ENCODE measurements at regions not wholly inside any gene's neighbourhood (a gene's known extent, or its start where the extent isn't known, plus 50 kb on each side); places are given as distances from the start of the nearest gene placed in this dataset.

DNA sequence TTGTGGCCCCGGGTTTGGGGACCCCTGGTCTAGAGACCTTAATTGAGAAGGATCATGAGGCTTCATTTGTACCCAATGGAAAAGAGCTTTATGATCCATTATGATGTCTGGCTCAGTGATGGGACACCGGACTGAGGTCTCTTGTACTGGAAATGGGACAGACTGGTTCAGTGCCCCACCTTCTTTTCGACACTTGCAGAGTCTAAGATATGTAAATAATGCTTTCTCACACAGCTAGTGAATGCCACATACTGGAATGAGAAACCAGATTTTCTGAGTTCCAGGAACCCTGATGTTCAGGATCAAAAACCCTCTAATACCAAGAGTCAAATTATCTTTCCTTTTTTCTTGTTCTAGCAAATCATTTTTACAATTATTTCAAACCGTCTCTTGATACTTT is 116.3 kb upstream of the ARPP21 start:
- no peaks in the 10 kb centered on the region for H3K9me3 ChIP-seq (ENCODE audit: control insufficient read depth in 2 of 2, low read length in 2 of 2)
- Mint-ChIP-seq H3K27me3 (no peaks in the 10 kb centered on the region), H3K4me3 (no peak overlapping the region), H3K9me3 (peaks cover 0 to 9% (median 3%) of the 10 kb centered on the region in 7 donors), H3K27ac (no peak overlapping the region), H3K36me3 (no peaks in the 10 kb centered on the region), H3K4me1 (no peaks in the 10 kb centered on the region)
- H3K4me1 ChIP-seq (ENCODE audit: control insufficient read depth, insufficient read depth, low read length, poor library complexity, severe bottlenecking) = no peaks in the 10 kb centered on the region
- ATAC-seq (ENCODE audit: low read depth in 2 of 2) (no peak), DNase-seq (no peak)
- H3K36me3 ChIP-seq (ENCODE audit: control insufficient read depth, insufficient read depth, low read length) = no peaks in the 10 kb centered on the region
- H3K27me3 ChIP-seq (ENCODE audit: control insufficient read depth, insufficient read depth, low read length) = no peaks in the 10 kb centered on the region
- H3K4me3 ChIP-seq (ENCODE audit: low read depth, low read length) = no peak overlapping the region
- H3K27ac ChIP-seq (ENCODE audit: insufficient read depth, low read length, poor library complexity, severe bottlenecking) = no peak overlapping the region

DNA sequence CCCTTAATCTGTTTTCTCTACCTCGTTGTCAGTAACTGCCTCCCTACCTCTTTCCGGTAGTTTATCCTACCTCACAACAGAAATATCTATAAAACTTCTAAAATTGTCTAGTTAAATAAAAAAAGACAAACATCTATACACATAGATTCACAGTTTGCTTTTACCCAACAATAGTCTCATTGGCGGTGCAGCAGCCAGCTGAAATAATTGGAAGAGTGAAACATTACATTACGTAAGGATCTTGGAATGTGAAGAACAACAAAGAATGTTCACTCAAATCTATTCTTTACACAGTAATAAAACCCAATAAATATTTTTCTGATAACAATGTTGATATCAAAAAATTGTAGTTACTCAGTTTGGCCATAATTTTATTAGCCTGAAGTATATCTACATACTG is 115.5 kb upstream of the ARPP21 start:
- Mint-ChIP-seq H3K27ac (no peak overlapping the region), H3K9me3 (peaks cover 0 to 11% (median 3%) of the 10 kb centered on the region in 7 donors), H3K27me3 (no peaks in the 10 kb centered on the region), H3K36me3 (no peaks in the 10 kb centered on the region), H3K4me3 (no peak overlapping the region), H3K4me1 (no peaks in the 10 kb centered on the region)
- DNase-seq (no peak), ATAC-seq (ENCODE audit: low read depth in 2 of 2) (no peak)
- no peaks in the 10 kb centered on the region for H3K4me1 ChIP-seq (ENCODE audit: control insufficient read depth, insufficient read depth, low read length, poor library complexity, severe bottlenecking)
- H3K4me3 ChIP-seq (ENCODE audit: low read depth, low read length) = no peak overlapping the region
- H3K9me3 ChIP-seq (ENCODE audit: control insufficient read depth in 2 of 2, low read length in 2 of 2) = no peaks in the 10 kb centered on the region
- H3K36me3 ChIP-seq (ENCODE audit: control insufficient read depth, insufficient read depth, low read length) = no peaks in the 10 kb centered on the region
- no peaks in the 10 kb centered on the region for H3K27me3 ChIP-seq (ENCODE audit: control insufficient read depth, insufficient read depth, low read length)
- H3K27ac ChIP-seq (ENCODE audit: insufficient read depth, low read length, poor library complexity, severe bottlenecking) = no peak overlapping the region

DNA sequence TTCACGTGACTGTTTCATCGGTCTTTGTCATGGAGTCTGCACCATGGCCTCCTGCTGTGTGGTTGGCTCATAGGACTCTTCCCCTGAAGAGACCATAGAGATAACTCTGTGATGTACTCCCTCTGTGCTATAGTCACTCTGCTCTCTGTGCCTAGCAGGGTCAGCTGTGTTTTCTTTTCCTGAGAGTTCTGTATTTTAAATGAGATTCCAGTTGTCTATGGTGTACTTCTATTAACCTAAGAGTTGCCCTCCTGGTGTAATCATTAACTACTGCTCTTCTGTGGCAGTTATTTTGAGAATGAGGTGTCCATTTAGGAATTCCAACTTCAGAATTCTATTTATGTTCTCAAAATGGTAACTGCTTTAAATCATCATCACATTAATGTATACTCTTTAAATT is 114.5 kb upstream of the ARPP21 start:
- Histone ChIP-seq H3K36me3 (ENCODE audit: control insufficient read depth, insufficient read depth, low read length) (no peaks in the 10 kb centered on the region), H3K4me1 (ENCODE audit: control insufficient read depth, insufficient read depth, low read length, poor library complexity, severe bottlenecking) (no peaks in the 10 kb centered on the region), H3K27me3 (ENCODE audit: control insufficient read depth, insufficient read depth, low read length) (no peaks in the 10 kb centered on the region), H3K27ac (ENCODE audit: insufficient read depth, low read length, poor library complexity, severe bottlenecking) (no peak overlapping the region), H3K4me3 (ENCODE audit: low read depth, low read length) (no peak overlapping the region), H3K9me3 (ENCODE audit: control insufficient read depth in 2 of 2, low read length in 2 of 2) (no peaks in the 10 kb centered on the region)
- Mint-ChIP-seq H3K4me1 (no peaks in the 10 kb centered on the region), H3K4me3 (no peak overlapping the region), H3K27me3 (no peaks in the 10 kb centered on the region), H3K27ac (no peak overlapping the region), H3K9me3 (peaks cover 0 to 13% (median 3%) of the 10 kb centered on the region in 7 donors), H3K36me3 (no peaks in the 10 kb centered on the region)
- ATAC-seq (ENCODE audit: low read depth in 2 of 2) (no peak), DNase-seq (no peak)

DNA sequence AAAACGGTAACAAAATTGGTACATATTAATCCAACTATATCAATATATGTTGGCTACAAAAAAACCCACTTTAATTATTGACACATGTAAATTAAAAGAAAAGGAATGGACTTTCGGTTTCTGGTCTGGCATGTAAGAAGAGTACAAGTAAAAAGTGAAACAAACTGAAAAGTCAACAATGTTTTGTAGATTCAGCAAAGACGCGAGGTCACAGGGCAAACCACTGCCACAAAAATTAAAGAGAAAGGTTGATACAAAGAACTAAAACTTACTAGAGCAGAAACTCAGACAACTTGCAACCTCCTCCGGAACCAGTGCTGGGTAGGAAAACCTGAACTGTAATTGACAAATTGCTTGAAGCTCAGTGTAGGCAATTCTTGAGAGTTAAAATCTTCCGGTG is 110.6 kb upstream of the ARPP21 start:
- H3K27ac ChIP-seq (ENCODE audit: insufficient read depth, low read length, poor library complexity, severe bottlenecking) = no peak overlapping the region
- Mint-ChIP-seq H3K9me3 (peaks cover 0 to 13% (median 2%) of the 10 kb centered on the region in 7 donors), H3K4me1 (no peaks in the 10 kb centered on the region), H3K27ac (no peak overlapping the region), H3K36me3 (no peaks in the 10 kb centered on the region), H3K4me3 (no peak overlapping the region), H3K27me3 (no peaks in the 10 kb centered on the region)
- no peak for ATAC-seq (ENCODE audit: low read depth in 2 of 2)
- no peaks in the 10 kb centered on the region for H3K36me3 ChIP-seq (ENCODE audit: control insufficient read depth, insufficient read depth, low read length)
- H3K9me3 ChIP-seq (ENCODE audit: control insufficient read depth in 2 of 2, low read length in 2 of 2) = no peaks in the 10 kb centered on the region
- H3K27me3 ChIP-seq (ENCODE audit: control insufficient read depth, insufficient read depth, low read length) = no peaks in the 10 kb centered on the region
- no peak overlapping the region for H3K4me3 ChIP-seq (ENCODE audit: low read depth, low read length)
- no peak for DNase-seq
- H3K4me1 ChIP-seq (ENCODE audit: control insufficient read depth, insufficient read depth, low read length, poor library complexity, severe bottlenecking) = no peaks in the 10 kb centered on the region

DNA sequence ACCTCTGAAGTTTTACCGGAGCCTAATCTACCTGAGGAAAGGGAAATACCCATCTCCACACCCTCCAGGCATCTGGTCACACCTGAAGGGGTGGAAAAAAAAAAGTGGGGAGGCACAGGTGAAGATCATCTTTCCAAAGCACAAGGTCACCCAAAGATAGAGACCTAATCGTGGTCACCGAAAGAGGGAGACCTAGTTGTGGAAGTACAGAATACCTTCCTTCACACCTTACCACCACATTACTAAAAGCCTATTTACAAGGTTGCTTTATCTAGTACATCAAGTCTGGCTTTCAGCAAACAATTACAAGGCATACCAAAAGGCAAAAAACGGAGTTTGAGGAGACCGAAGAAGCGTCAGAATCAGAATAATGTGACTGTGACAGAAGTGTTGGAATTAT is 110.0 kb upstream of the ARPP21 start:
- no peaks in the 10 kb centered on the region for H3K36me3 Mint-ChIP-seq
- no peak for DNase-seq
- no peak overlapping the region for H3K4me3 Mint-ChIP-seq
- Histone ChIP-seq H3K36me3 (ENCODE audit: control insufficient read depth, insufficient read depth, low read length) (no peaks in the 10 kb centered on the region), H3K4me1 (ENCODE audit: control insufficient read depth, insufficient read depth, low read length, poor library complexity, severe bottlenecking) (no peaks in the 10 kb centered on the region), H3K27ac (ENCODE audit: insufficient read depth, low read length, poor library complexity, severe bottlenecking) (no peak overlapping the region), H3K9me3 (ENCODE audit: control insufficient read depth in 2 of 2, low read length in 2 of 2) (no peaks in the 10 kb centered on the region), H3K4me3 (ENCODE audit: low read depth, low read length) (no peak overlapping the region), H3K27me3 (ENCODE audit: control insufficient read depth, insufficient read depth, low read length) (no peaks in the 10 kb centered on the region)
- no peaks in the 10 kb centered on the region for H3K4me1 Mint-ChIP-seq
- peaks cover 0 to 13% (median 2%) of the 10 kb centered on the region in 7 donors for H3K9me3 Mint-ChIP-seq
- H3K27me3 Mint-ChIP-seq = no peaks in the 10 kb centered on the region
- no peak for ATAC-seq (ENCODE audit: low read depth in 2 of 2)
- no peak overlapping the region for H3K27ac Mint-ChIP-seq

DNA sequence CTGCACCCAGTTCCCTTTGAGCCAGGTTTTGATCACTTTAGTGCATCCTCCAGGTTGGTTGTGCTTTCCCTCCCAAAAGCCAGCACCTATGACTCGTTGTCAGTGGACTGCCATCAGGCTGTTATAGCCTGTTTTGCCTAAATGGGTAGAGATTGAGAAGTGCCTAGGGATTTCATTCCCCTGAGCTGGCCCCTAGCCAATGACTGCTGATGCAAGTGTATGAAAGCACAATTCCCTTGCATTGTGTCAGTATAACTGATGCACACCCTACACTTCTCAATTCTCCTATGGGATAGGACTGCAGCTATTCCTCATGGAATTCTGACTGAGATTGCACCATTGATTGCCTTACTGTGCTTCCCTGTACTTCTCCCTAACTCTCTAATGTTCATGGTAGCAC is 102.1 kb upstream of the ARPP21 start:
- Mint-ChIP-seq H3K36me3 (no peaks in the 10 kb centered on the region), H3K9me3 (peaks cover 1 to 10% (median 5%) of the 10 kb centered on the region in 7 donors), H3K27ac (no peak overlapping the region)

DNA sequence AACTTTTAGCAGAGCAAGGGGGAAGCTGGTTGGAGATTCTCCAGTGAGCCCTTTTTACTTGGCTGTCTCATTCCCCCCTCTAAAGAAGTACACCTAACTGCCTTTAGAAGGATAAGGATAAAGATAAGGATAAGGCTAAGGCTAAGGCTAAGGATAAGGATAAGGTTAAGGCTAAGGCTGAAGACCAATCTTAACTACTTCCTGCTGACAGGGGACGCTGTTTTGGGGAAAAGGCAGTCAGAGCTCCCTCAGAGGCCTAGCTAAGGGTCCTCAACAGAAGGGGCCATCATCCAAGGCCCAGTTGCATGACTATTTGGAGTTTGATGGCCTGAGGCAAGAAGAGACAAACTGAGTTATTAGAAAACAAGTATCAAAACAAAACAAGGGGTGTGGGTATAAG is 94.3 kb upstream of the ARPP21 start:
- no peak overlapping the region for H3K27ac Mint-ChIP-seq
- Histone ChIP-seq H3K4me1 (ENCODE audit: control insufficient read depth, insufficient read depth, low read length, poor library complexity, severe bottlenecking) (no peaks in the 10 kb centered on the region), H3K27me3 (ENCODE audit: control insufficient read depth, insufficient read depth, low read length) (no peaks in the 10 kb centered on the region), H3K36me3 (ENCODE audit: control insufficient read depth, insufficient read depth, low read length) (no peaks in the 10 kb centered on the region), H3K4me3 (ENCODE audit: low read depth, low read length) (no peak overlapping the region), H3K9me3 (ENCODE audit: control insufficient read depth in 2 of 2, low read length in 2 of 2) (peaks cover 0 to 3% of the 10 kb centered on the region in 2 experiments), H3K27ac (ENCODE audit: insufficient read depth, low read length, poor library complexity, severe bottlenecking) (no peak overlapping the region)
- no peak overlapping the region for H3K4me3 Mint-ChIP-seq
- no peaks in the 10 kb centered on the region for H3K4me1 Mint-ChIP-seq
- ATAC-seq (ENCODE audit: low read depth in 2 of 2) (no peak), DNase-seq (no peak)
- no peaks in the 10 kb centered on the region for H3K27me3 Mint-ChIP-seq
- peaks cover 0 to 16% (median 3%) of the 10 kb centered on the region in 7 donors for H3K9me3 Mint-ChIP-seq
- no peaks in the 10 kb centered on the region for H3K36me3 Mint-ChIP-seq

More for the DNA sequence above, 102.1 kb upstream of the ARPP21 start:
- no peaks in the 10 kb centered on the region for H3K36me3 ChIP-seq (ENCODE audit: control insufficient read depth, insufficient read depth, low read length)
- Mint-ChIP-seq H3K27me3 (no peaks in the 10 kb centered on the region), H3K4me1 (no peaks in the 10 kb centered on the region), H3K4me3 (no peak overlapping the region)
- no peaks in the 10 kb centered on the region for H3K27me3 ChIP-seq (ENCODE audit: control insufficient read depth, insufficient read depth, low read length)
- no peak overlapping the region for H3K4me3 ChIP-seq (ENCODE audit: low read depth, low read length)
- no peaks in the 10 kb centered on the region for H3K9me3 ChIP-seq (ENCODE audit: control insufficient read depth in 2 of 2, low read length in 2 of 2)
- no peak for DNase-seq
- no peak for ATAC-seq (ENCODE audit: low read depth in 2 of 2)
- H3K4me1 ChIP-seq (ENCODE audit: control insufficient read depth, insufficient read depth, low read length, poor library complexity, severe bottlenecking) = no peaks in the 10 kb centered on the region
- H3K27ac ChIP-seq (ENCODE audit: insufficient read depth, low read length, poor library complexity, severe bottlenecking) = no peak overlapping the region

DNA sequence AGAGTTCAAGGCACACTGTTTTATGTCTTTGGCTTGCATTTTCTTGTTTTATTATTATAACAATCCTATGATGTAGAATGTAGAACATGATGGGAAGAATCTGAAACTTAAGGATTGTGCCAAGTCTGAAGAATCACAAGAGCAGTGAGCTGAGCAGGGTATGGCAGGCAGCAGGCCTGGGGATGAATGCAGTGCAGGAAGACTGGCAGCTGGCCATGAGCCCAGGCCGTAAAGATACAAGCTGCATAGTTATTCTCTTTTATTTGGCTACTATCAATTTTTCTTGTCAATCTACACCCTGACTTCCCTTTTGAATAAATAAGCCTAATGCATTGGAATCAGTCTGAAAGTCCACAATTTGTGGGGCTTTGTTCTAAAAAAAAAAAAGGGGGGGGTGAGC is 89.6 kb upstream of the ARPP21 start:
- Mint-ChIP-seq H3K9me3 (peaks cover 0 to 6% (median 4%) of the 10 kb centered on the region in 7 donors), H3K4me1 (no peaks in the 10 kb centered on the region), H3K27ac (no peak overlapping the region), H3K27me3 (no peaks in the 10 kb centered on the region), H3K4me3 (no peak overlapping the region), H3K36me3 (no peaks in the 10 kb centered on the region)
- Histone ChIP-seq H3K27ac (ENCODE audit: insufficient read depth, low read length, poor library complexity, severe bottlenecking) (no peak overlapping the region), H3K27me3 (ENCODE audit: control insufficient read depth, insufficient read depth, low read length) (no peaks in the 10 kb centered on the region), H3K4me3 (ENCODE audit: low read depth, low read length) (no peak overlapping the region), H3K36me3 (ENCODE audit: control insufficient read depth, insufficient read depth, low read length) (no peaks in the 10 kb centered on the region), H3K9me3 (ENCODE audit: control insufficient read depth in 2 of 2, low read length in 2 of 2) (no peaks in the 10 kb centered on the region), H3K4me1 (ENCODE audit: control insufficient read depth, insufficient read depth, low read length, poor library complexity, severe bottlenecking) (no peaks in the 10 kb centered on the region)
- DNase-seq (no peak), ATAC-seq (ENCODE audit: low read depth in 2 of 2) (no peak)
